HepG2 (cell line): ENCODE measurements at regions not wholly inside any gene's neighbourhood (a gene's known extent, or its start where the extent isn't known, plus 50 kb on each side); places are given as distances from the start of the nearest gene placed in this dataset.
A peak's percentile ranks its signal among the peaks of the same experiment; 100 is the strongest.

Source experiments
- ATAC-seq: fragments of 200-7000 bp; cut with Tn5 transposase; 3 replicates; pipeline ENCODE4 v1.9.1; 2020; ENCODE audit warnings: mild to moderate bottlenecking, moderate library complexity
- BruUV-seq: library from RNA; stranded (reverse); fragments of 400-500 nt; replicated peaks from 2 replicates; lab custom pipeline; 2021; lab: Mats Ljungman, UMichigan
- CTCF ChIA-PET: fragments of 300-600 bp; formaldehyde crosslinking; extraction: SDS; loops from one replicate; lab custom pipeline; 2021; ENCODE audit warnings: low total read pairs, inconsistent platforms, low intra/inter-chr PET ratio; lab: Yijun Ruan, JAX
- POLR2A ChIA-PET: fragments of 350-600 bp; sonication (Branson Sonifier 250); formaldehyde crosslinking; loops from one replicate; lab custom pipeline; 2020; ENCODE audit warnings: antibody characterized with exemption, inconsistent platforms; lab: Yijun Ruan, JAX
- DNase-seq: peaks from one replicate; pipeline ENCODE4 v3.0.0-alpha.2; 2015; ENCODE audit warnings: low spot score
- FAIRE-seq: peaks from 3 replicates; lab custom pipeline; 2011; peaks lifted over from hg19 to GRCh38; lab: Jason Lieb, UNC
- H2AFZ ChIP-seq: one replicate; pipeline ENCODE4 v1.6.1; 2011; ENCODE audit warnings: low read length, inconsistent platforms
- H3K27ac ChIP-seq: fragments of 300-600 bp; 3 replicates; pipeline ENCODE4 v1.8.0; 2011; ENCODE audit warnings: mixed run types, mild to moderate bottlenecking, mixed read lengths, low read length, inconsistent platforms; ENCODE audit not compliant: insufficient read depth; ENCODE audit errors: extremely low read length
- H3K27me3 ChIP-seq, 2 experiments: fragments of 200-600 bp in 1 of 2; 2 replicates in 1 of 2; 3 replicates in 1 of 2; pipeline versions ENCODE4 v1.6.0 to v1.8.0; 2011; ENCODE audit warnings: low read length in 2 of 2, mild to moderate bottlenecking in 2 of 2, moderate library complexity in 2 of 2, inconsistent platforms in 1 of 2; ENCODE audit not compliant: insufficient read depth in 2 of 2, control insufficient read depth in 1 of 2
- H3K36me3 ChIP-seq, 2 experiments: fragments of 200-600 bp in 1 of 2; replicated peaks in 1 of 2; 2 replicates in 1 of 2; 3 replicates in 1 of 2; pipeline versions ENCODE4 v1.5.1 to v1.8.0; 2011; ENCODE audit warnings: low read length in 2 of 2, inconsistent platforms in 1 of 2; ENCODE audit not compliant: insufficient read depth in 2 of 2, control insufficient read depth in 1 of 2
- H3K4me1 ChIP-seq: 2 replicates; pipeline ENCODE4 v1.5.1; 2012; ENCODE audit warnings: low read length, inconsistent platforms; ENCODE audit not compliant: insufficient read depth
- H3K4me2 ChIP-seq: 2 replicates; pipeline ENCODE4 v1.6.0; 2011; ENCODE audit warnings: low read depth, low read length, inconsistent platforms
- H3K4me3 ChIP-seq, 3 experiments: fragments of 200-600 bp in 1 of 3; sonication (generic), shearing (Covaris generic) in 1 of 3; replicated peaks in 1 of 3; 2 replicates each; pipeline ENCODE4 v1.5.1; 2011 to 2016; ENCODE audit warnings: low read length in 3 of 3, inconsistent platforms in 2 of 3, low read depth in 2 of 3, mild to moderate bottlenecking in 2 of 3, control low read depth in 1 of 3, mixed read lengths in 1 of 3; ENCODE audit not compliant: insufficient read depth in 1 of 3
- H3K79me2 ChIP-seq: one replicate; pipeline ENCODE4 v1.6.1; 2011; ENCODE audit warnings: low read length, inconsistent platforms; ENCODE audit not compliant: insufficient read depth
- H3K9ac ChIP-seq: 2 replicates; pipeline ENCODE4 v1.6.0; 2011; ENCODE audit warnings: mild to moderate bottlenecking, low read depth, low read length, inconsistent platforms; ENCODE audit not compliant: insufficient read depth
- H3K9me3 ChIP-seq: 2 replicates; pipeline ENCODE4 v1.5.1; 2012; ENCODE audit warnings: mild to moderate bottlenecking, low read length
- H4K20me1 ChIP-seq: 2 replicates; pipeline ENCODE4 v1.6.0; 2011; ENCODE audit warnings: inconsistent platforms, mild to moderate bottlenecking, low read length, moderate library complexity; ENCODE audit not compliant: insufficient read depth
- NONO ChIP-seq, 2 experiments: fragments of 450-650 bp in 1 of 2; sonication (generic) in 1 of 2; formaldehyde crosslinking in 1 of 2; IDR thresholded peaks in 1 of 2; conservative IDR thresholded peaks in 1 of 2; 2 replicates each; pipeline versions ENCODE4 v1.6.1 to v1.8.0; 2017 to 2022; ENCODE audit warnings: mild to moderate bottlenecking in 1 of 2, missing genetic modification reagents in 1 of 2, moderate library complexity in 1 of 2
- RFX3 ChIP-seq: IDR thresholded peaks from 2 replicates; pipeline ENCODE4 v1.6.1; 2016; ENCODE audit warnings: missing biosample characterization, missing genetic modification reagents
- ZNF17 ChIP-seq: sonication (generic); formaldehyde crosslinking; IDR thresholded peaks from 2 replicates; pipeline ENCODE4 v1.5.0; 2020; ENCODE audit warnings: mild to moderate bottlenecking, missing genetic modification reagents
- ZNF552 ChIP-seq: sonication (generic); formaldehyde crosslinking; IDR thresholded peaks from 2 replicates; pipeline ENCODE4 v1.9.0; 2022; ENCODE audit warnings: missing genetic modification reagents, mild to moderate bottlenecking, borderline replicate concordance
- WGBS: methylation state at CpG from one replicate; pipeline ENCODE4 v1.1.6; 2017; ENCODE audit warnings: low lambda C conversion rate; 5-methylcytosine and 5-hydroxymethylcytosine counted together
- in situ Hi-C: cut with HindIII; loops from 2 replicates; pipeline ENCODE4 v1.10.0; 2017; ENCODE audit warnings: low pct_unique_long_range_greater_than_20kb; ENCODE audit not compliant: extremely low pct_ligation_motif_present
- intact Hi-C: fragments of 100-400 bp; cut with micrococcal nuclease; formaldehyde crosslinking; loops from one replicate; pipeline ENCODE4 v1.10.0; 2022; ENCODE audit not compliant: unreplicated experiment
- TF ChIP-seq, protein P1 (sequence below): sonication (generic); formaldehyde crosslinking; IDR thresholded peaks from 2 replicates; pipeline ENCODE4 v1.4.0; 2020; ENCODE audit warnings: missing genetic modification reagents, borderline replicate concordance

DNA sequence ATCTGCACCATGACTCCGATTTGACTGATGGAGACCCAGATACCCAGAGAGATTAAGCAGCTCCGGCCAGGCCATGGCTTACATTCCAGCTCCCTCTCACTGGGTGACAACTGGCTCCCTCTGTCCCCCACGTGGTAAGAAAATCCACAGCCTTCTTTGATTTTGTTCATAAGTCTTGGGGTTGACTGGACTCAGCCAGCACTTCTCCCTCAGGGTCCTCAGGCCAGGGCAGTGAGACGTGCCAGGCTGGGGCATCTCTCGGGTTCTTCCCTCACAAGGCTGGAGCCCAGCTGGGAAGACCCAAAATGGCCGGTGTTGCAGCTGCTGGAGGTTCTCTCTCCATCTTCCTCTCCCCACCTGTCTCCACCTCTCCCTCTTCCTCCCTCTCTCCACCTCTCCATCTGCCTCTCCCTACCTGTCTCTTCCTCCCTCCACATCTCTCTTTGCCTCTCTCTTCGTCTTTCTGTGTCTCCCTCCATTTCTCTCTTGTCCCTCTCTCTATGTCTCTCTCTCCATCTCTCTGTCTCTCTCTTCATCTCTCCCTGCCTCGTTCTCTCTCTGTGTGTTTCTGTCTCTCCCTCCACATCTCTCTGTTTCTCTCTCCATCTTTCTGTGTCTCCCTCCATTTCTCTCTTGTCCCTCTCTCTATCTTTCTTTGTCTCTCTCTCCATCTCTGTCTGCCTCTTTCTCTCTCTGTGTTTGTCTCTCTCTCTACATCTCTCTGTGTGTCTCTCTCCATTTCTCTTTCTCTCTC, 105.3 kb downstream of the FOXL1 start (continued):
- TF ChIP-seq ZNF17 (no peak), NONO (IDR thresholded peaks at IDR 0.05) (0 out of 2 replicates have a peak, but pooled peaks have one; percentile 51), NONO (CRISPR knock-in tag; conservative IDR thresholded peaks at IDR 0.05) (no peak)
- TF ChIP-seq, protein P1, sequence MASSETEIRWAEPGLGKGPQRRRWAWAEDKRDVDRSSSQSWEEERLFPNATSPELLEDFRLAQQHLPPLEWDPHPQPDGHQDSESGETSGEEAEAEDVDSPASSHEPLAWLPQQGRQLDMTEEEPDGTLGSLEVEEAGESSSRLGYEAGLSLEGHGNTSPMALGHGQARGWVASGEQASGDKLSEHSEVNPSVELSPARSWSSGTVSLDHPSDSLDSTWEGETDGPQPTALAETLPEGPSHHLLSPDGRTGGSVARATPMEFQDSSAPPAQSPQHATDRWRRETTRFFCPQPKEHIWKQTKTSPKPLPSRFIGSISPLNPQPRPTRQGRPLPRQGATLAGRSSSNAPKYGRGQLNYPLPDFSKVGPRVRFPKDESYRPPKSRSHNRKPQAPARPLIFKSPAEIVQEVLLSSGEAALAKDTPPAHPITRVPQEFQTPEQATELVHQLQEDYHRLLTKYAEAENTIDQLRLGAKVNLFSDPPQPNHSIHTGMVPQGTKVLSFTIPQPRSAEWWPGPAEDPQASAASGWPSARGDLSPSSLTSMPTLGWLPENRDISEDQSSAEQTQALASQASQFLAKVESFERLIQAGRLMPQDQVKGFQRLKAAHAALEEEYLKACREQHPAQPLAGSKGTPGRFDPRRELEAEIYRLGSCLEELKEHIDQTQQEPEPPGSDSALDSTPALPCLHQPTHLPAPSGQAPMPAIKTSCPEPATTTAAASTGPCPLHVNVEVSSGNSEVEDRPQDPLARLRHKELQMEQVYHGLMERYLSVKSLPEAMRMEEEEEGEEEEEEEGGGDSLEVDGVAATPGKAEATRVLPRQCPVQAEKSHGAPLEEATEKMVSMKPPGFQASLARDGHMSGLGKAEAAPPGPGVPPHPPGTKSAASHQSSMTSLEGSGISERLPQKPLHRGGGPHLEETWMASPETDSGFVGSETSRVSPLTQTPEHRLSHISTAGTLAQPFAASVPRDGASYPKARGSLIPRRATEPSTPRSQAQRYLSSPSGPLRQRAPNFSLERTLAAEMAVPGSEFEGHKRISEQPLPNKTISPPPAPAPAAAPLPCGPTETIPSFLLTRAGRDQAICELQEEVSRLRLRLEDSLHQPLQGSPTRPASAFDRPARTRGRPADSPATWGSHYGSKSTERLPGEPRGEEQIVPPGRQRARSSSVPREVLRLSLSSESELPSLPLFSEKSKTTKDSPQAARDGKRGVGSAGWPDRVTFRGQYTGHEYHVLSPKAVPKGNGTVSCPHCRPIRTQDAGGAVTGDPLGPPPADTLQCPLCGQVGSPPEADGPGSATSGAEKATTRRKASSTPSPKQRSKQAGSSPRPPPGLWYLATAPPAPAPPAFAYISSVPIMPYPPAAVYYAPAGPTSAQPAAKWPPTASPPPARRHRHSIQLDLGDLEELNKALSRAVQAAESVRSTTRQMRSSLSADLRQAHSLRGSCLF (CRISPR knock-in tag) = no peak

DNA sequence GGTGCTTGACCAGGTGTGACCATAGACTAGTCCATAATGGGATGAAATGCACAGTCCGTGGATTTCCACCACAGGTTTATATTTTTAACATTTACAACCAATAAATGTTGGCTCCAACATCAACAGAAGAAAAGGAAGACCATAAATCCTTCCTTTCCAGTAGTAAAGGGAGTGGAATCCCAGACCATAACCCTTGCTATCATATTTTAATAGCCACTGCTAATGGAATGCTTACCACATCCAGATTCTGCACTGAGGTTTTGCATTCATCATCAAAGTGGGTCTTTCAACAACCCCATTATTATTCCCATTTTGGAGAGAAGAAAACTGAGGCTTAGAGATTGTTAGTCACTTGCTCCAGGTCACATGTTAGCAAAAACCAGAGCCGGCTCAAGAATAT, 106.7 kb downstream of the FOXL1 start:
- POLR2A ChIA-PET = no interaction called here
- no peak for DNase-seq
- peaks cover 0 to 36% of the 10 kb centered on the region in 2 experiments; a peak in 4 of 5 replicates for H3K27me3 ChIP-seq
- no peak overlapping the region for H3K27ac ChIP-seq
- no peak overlapping the region for H2AFZ ChIP-seq
- no peak for FAIRE-seq
- in situ Hi-C loops (no loop called here), intact Hi-C loops (no loop called here)
- no peak overlapping the region for H3K4me2 ChIP-seq
- CTCF ChIA-PET = no interaction called here
- no peaks in the 10 kb centered on the region for H3K4me1 ChIP-seq
- no peak overlapping the region for H3K9ac ChIP-seq
- 2% methylated on average over 2 of the region's 2 CpGs for WGBS
- no peaks in the 10 kb centered on the region for H4K20me1 ChIP-seq
- H3K79me2 ChIP-seq = no peaks in the 10 kb centered on the region
- no peak for ATAC-seq
- TF ChIP-seq ZNF552 (CRISPR knock-in tag) (no peak), RFX3 (CRISPR knock-in tag) (no peak)
- TF ChIP-seq, all 625 proteins: peak for 0
- Histone ChIP-seq H3K4me3 (no peak overlapping the region), H3K9me3 (no peaks in the 10 kb centered on the region), H3K36me3 (no peaks in the 10 kb centered on the region)
- no TSS peak for BruUV-seq
